ENCODE measurements at regions not wholly inside any gene's neighbourhood (a gene's known extent, or its start where the extent isn't known, plus 50 kb on each side); places are given as distances from the start of the nearest gene placed in this dataset.

DNA sequence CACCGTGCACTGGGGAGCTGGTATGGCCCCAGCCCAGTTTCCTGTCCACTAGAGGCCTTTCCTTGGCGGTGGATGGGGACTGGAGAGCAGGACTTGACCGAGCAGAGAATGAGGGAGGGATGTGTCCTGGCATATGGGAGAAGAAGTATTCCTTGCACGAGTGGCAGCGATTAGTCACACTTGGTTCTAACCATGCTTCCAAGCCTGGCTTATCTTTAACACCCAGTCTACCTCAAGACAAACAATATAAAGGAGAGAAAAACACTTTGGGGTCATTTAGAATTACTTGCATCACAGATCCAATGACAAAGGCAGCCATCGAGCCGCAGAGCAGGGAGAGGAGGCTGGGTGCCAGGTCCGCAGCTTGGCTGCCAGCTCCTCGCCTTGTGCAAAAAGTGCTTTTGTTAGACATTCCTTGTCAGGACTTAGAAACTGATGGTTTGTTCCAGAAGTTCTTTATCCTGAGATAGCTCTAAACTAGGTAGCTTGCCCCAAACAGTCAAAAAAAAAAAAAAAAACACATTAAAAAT lies 214.9 kb upstream of the GMDS start:
- no peak for TF ChIP-seq GATA2 (IDR thresholded peaks at IDR 0.05; ENCODE audit: low read depth, low read length)
- no peak for TF ChIP-seq GATA3 (IDR thresholded peaks at IDR 0.05; ENCODE audit: low read depth, low read length)
